ENCODE measurements at regions not wholly inside any gene's neighbourhood (a gene's known extent, or its start where the extent isn't known, plus 50 kb on each side); places are given as distances from the start of the nearest gene placed in this dataset.

GRCh38 chrX:115958687-115959359, 211.7 kb upstream of the AGTR2 start:
- ATAC-seq (ENCODE audit: low read depth) (no peak), DNase-seq (no peak)
- no peak overlapping the region for H2BK5ac ChIP-seq (ENCODE audit: low read depth, low read length, poor library complexity, severe bottlenecking)
- ChIA-PET POLR2A (ENCODE audit: unreplicated experiment) (no interaction called here), CTCF (no interaction called here)
- TF ChIP-seq CEBPB (IDR thresholded peaks at IDR 0.05; ENCODE audit: low read depth, low read length) (no peak), NFE2L2 (IDR thresholded peaks at IDR 0.05; ENCODE audit: low read depth, low read length) (no peak)
- H3K9me1 ChIP-seq (ENCODE audit: insufficient read depth, low read length) = no peaks in the 10 kb centered on the region
- peaks cover 18% of the 10 kb centered on the region for H3K27me3 ChIP-seq (ENCODE audit: control insufficient read depth, insufficient read depth, low read length)
- H4K5ac ChIP-seq (ENCODE audit: low read depth, low read length) = no peak overlapping the region
- H3K4me2 ChIP-seq (ENCODE audit: low read depth, low read length) = no peak overlapping the region
- H3K9me3 ChIP-seq (ENCODE audit: control insufficient read depth, insufficient read depth, low read length) = peaks cover 1% of the 10 kb centered on the region; the same call in 1 of the 2 replicates
- H3K18ac ChIP-seq (ENCODE audit: low read depth, low read length) = no peak overlapping the region
- no peak overlapping the region for H2AFZ ChIP-seq (replicated peaks; ENCODE audit: low read length, poor library complexity)
- no peak overlapping the region for H2BK20ac ChIP-seq (ENCODE audit: low read depth, low read length)
- H3K4ac ChIP-seq (ENCODE audit: low read depth, low read length) = no peak overlapping the region
- no TSS peak for BruUV-seq (replicated peaks)
- H2AK9ac ChIP-seq (replicated peaks; ENCODE audit: low read depth, low read length, poor library complexity) = no peak overlapping the region
- H3K79me1 ChIP-seq (ENCODE audit: low read depth in 1 of 2, low read length in 2 of 2) = no peaks in the 10 kb centered on the region
- no peak overlapping the region for H3K14ac ChIP-seq (replicated peaks; ENCODE audit: low read depth, low read length)
- no CpG with 5 or more reads among the region's 3 CpGs for WGBS, 2 experiments (ENCODE audit: extremely low coverage in 2 of 2, insufficient read length in 1 of 2)
- no peak overlapping the region for H2BK120ac ChIP-seq (ENCODE audit: low read depth, low read length)
- H3K4me3 ChIP-seq (ENCODE audit: insufficient read depth, low read depth, low read length) = no peak overlapping the region
- H3K36me3 ChIP-seq (ENCODE audit: control insufficient read depth, insufficient read depth, low read length) = no peaks in the 10 kb centered on the region
- intact Hi-C loops (cut with micrococcal nuclease) = no loop called here
- no peak overlapping the region for H3K56ac ChIP-seq (ENCODE audit: extremely low read depth, insufficient read depth, low read length)
- dilution Hi-C loops (cut with HindIII; ENCODE audit: low sequenced_read_pairs, unreplicated experiment) = no loop called here
- in situ Hi-C loops (cut with MboI; ENCODE audit: low sequenced_read_pairs) = no loop called here
- no peaks in the 10 kb centered on the region for H4K20me1 ChIP-seq (ENCODE audit: insufficient read depth, low read length)
- no peaks in the 10 kb centered on the region for H3K4me1 ChIP-seq (ENCODE audit: control insufficient read depth, insufficient read depth, low read length)
- no peak overlapping the region for H4K91ac ChIP-seq (ENCODE audit: insufficient read depth, low read depth, low read length)
- no peak overlapping the region for H3K23ac ChIP-seq (ENCODE audit: low read depth, low read length)
- H4K8ac ChIP-seq (ENCODE audit: low read depth in 2 of 2, low read length in 2 of 2) = no peak overlapping the region
- no peak overlapping the region for H2AK5ac ChIP-seq (ENCODE audit: low read depth, low read length)
- no peak overlapping the region for H3K9ac ChIP-seq (ENCODE audit: low read depth, low read length)
- no peak overlapping the region for H2BK15ac ChIP-seq (ENCODE audit: low read depth, low read length)
- no peak overlapping the region for H3K27ac ChIP-seq (ENCODE audit: insufficient read depth, low read length)
